Kidney epithelial cell (primary cell): ENCODE measurements at regions not wholly inside any gene's neighbourhood (a gene's known extent, or its start where the extent isn't known, plus 50 kb on each side); places are given as distances from the start of the nearest gene placed in this dataset.

Experiments used
- DNase-seq: peaks from one replicate; pipeline ENCODE4 v3.0.0-alpha.2; 2010; ENCODE audit warnings: low read depth
- H3K27me3 ChIP-seq: 2 replicates; pipeline ENCODE4 v1.6.0; 2011; ENCODE audit warnings: low read length; ENCODE audit not compliant: control insufficient read depth, insufficient read depth
- H3K36me3 ChIP-seq: 2 replicates; pipeline ENCODE4 v1.5.1; 2011; ENCODE audit warnings: low read length; ENCODE audit not compliant: control insufficient read depth, insufficient read depth
- H3K4me3 ChIP-seq: 2 replicates; pipeline ENCODE4 v1.5.1; 2011; ENCODE audit warnings: low read depth, mild to moderate bottlenecking, control low read depth, low read length
- TF ChIP-seq, protein P1 (sequence below): IDR thresholded peaks from 2 replicates; pipeline ENCODE4 v1.5.1; 2011; ENCODE audit warnings: mild to moderate bottlenecking, moderate library complexity, low read length, control low read depth, inconsistent platforms; ENCODE audit not compliant: insufficient read depth, poor library complexity, severe bottlenecking

DNA sequence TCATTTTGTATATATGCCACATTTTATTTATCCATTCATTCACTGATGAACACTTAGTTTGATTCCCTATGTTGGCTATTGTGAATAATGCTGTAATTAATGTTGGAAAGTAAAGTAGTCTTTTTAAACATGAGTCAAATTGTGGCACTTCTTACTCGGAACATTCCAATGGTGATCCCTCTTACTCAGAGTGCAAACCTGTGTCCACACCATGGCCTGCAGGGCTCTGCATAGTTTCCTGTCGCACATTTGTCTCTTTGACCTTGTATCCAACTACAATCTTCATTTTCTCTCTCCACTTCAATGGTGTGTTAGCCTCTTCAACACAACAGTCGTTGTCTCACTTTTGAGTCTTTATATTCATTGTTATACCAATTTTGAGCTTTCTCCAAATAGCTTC is 98.1 kb upstream of the PAPPA start:
- no peaks in the 10 kb centered on the region for H3K27me3 ChIP-seq
- DNase-seq, result no peak
- TF ChIP-seq, protein P1, sequence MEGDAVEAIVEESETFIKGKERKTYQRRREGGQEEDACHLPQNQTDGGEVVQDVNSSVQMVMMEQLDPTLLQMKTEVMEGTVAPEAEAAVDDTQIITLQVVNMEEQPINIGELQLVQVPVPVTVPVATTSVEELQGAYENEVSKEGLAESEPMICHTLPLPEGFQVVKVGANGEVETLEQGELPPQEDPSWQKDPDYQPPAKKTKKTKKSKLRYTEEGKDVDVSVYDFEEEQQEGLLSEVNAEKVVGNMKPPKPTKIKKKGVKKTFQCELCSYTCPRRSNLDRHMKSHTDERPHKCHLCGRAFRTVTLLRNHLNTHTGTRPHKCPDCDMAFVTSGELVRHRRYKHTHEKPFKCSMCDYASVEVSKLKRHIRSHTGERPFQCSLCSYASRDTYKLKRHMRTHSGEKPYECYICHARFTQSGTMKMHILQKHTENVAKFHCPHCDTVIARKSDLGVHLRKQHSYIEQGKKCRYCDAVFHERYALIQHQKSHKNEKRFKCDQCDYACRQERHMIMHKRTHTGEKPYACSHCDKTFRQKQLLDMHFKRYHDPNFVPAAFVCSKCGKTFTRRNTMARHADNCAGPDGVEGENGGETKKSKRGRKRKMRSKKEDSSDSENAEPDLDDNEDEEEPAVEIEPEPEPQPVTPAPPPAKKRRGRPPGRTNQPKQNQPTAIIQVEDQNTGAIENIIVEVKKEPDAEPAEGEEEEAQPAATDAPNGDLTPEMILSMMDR, result no peak

DNA sequence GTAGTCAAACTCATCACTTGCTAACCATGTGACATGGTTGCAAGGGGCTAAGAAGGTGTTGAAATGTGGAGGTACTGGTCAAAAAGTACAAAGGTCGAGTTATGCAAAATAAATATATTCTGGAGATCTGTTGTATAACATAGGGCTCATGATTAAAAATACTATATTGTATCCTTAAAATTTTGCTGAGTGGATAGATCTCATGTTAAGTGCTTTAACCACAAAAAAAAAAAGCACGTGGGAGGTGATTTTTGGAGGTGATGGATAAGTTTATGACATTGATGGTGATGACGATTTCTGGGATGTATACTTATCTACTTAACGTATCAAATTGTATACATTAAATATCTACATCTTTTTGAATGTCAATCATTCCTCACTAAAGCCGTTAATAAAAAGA is 96.2 kb upstream of the PAPPA start:
- DNase-seq, result no peak
- Histone ChIP-seq H3K4me3 (no peak overlapping the region), H3K36me3 (no peaks in the 10 kb centered on the region), H3K27me3 (no peaks in the 10 kb centered on the region)
- TF ChIP-seq, protein P1, result no peak

More for the DNA sequence above, 98.1 kb upstream of the PAPPA start:
- Histone ChIP-seq H3K36me3 (no peaks in the 10 kb centered on the region), H3K4me3 (no peak overlapping the region)

GRCh38 chr9:116058421-116058820 is 95.2 kb upstream of the PAPPA start:
- no peak for DNase-seq
- TF ChIP-seq, protein P1, result no peak
- Histone ChIP-seq H3K4me3 (no peak overlapping the region), H3K27me3 (no peaks in the 10 kb centered on the region), H3K36me3 (no peaks in the 10 kb centered on the region)

DNA sequence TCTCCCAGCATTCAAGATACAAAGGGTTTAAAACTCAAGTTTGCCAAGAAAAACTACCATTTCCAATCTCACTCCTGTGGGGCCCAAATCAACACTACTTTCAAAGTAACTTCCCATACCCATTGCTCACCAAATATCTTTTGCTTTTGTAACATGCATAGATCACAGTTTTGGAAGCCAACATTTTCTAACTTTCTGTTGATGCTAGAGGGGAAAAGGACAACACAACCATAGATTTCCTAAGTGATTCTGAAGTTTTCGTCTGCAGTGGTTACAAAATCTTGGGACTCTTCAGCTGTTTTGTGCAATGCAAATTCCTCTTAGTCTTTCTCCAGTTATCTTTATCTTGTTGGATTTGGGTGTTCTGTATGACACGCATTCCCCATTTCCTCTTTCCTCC is 94.1 kb upstream of the PAPPA start:
- TF ChIP-seq, protein P1, result no peak
- H3K4me3 ChIP-seq, result no peak overlapping the region
- no peaks in the 10 kb centered on the region for H3K27me3 ChIP-seq
- DNase-seq, result no peak
- no peaks in the 10 kb centered on the region for H3K36me3 ChIP-seq

- no peak for DNase-seq
- TF ChIP-seq, protein P1, result no peak
- Histone ChIP-seq H3K36me3 (no peaks in the 10 kb centered on the region), H3K4me3 (no peak overlapping the region), H3K27me3 (no peaks in the 10 kb centered on the region)
Measured at GRCh38 chr9:116060631-116061030, 93.0 kb upstream of the PAPPA start.

DNA sequence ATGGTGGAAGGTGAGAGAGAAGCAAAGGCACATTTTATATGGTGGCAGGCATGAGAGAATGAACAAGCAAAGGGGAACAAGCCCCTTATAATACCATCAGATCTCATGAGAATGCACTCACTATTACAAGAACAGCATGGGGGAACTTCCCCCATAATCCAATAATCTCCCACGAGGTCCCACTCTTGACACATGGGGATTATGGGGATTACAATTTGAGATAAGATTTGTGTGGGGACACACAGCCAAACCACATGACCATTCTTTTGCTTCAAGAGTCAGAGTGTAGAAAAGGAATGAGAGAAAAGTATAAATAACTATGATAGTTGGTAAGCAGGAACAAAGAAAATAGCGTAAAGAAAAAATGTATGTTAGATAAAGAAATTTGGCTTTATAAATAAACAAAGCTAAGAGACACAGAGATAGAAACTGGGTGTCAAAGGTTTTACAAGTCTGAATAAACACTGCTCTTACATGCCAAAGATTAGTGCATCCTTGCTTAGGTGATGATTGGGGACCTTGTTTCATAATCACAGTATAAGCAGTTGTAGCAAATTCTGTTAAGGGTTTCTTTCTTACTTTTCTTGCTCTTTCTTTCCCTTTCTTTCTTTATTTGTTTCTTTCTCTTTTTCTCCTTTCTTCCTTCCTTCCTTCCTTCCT is 91.9 kb upstream of the PAPPA start:
- no peaks in the 10 kb centered on the region for H3K36me3 ChIP-seq
- no peak overlapping the region for H3K4me3 ChIP-seq
- no peaks in the 10 kb centered on the region for H3K27me3 ChIP-seq
- DNase-seq, result no peak
- TF ChIP-seq, protein P1, result no peak
